GM18508 (cell line): ENCODE measurements at regions not wholly inside any gene's neighbourhood (a gene's known extent, or its start where the extent isn't known, plus 50 kb on each side); places are given as distances from the start of the nearest gene placed in this dataset.

Experiments used
- ATAC-seq: cut with Tn5 transposase; IDR thresholded peaks from one replicate; pipeline ENCODE4 v1.9.1; 2021; ENCODE audit warnings: moderate number of reproducible peaks; ENCODE audit not compliant: insufficient read depth, unreplicated experiment

GRCh38 chr17:53390575-53390974 is 432.2 kb upstream of the KIF2B start:
- ATAC-seq = no peak

- no peak for ATAC-seq
Observed at GRCh38 chr17:53387745-53388144, 435.0 kb upstream of the KIF2B start.

GRCh38 chr17:53353919-53354351 is 468.8 kb upstream of the KIF2B start:
- ATAC-seq = no peak

GRCh38 chr17:53344778-53345177 is 477.9 kb upstream of the KIF2B start:
- ATAC-seq = no peak

GRCh38 chr17:53336281-53336680 is 486.4 kb upstream of the KIF2B start:
- ATAC-seq = no peak

GRCh38 chr17:53335443-53335842 is 487.3 kb upstream of the KIF2B start:
- ATAC-seq = no peak

- no peak for ATAC-seq
Observed at GRCh38 chr17:53330756-53331155, 492.0 kb upstream of the KIF2B start.

- ATAC-seq = no peak
Observed at GRCh38 chr17:53321651-53322050, 501.1 kb upstream of the KIF2B start.

- no peak for ATAC-seq
Observed at GRCh38 chr17:53319947-53320346, 502.8 kb upstream of the KIF2B start.

- no peak for ATAC-seq
Observed at GRCh38 chr17:53316988-53317387, 505.7 kb upstream of the KIF2B start.

GRCh38 chr17:53316073-53316472 is 506.7 kb upstream of the KIF2B start:
- ATAC-seq = no peak

- ATAC-seq = no peak
Observed at GRCh38 chr17:53314521-53314920, 508.2 kb upstream of the KIF2B start.

- ATAC-seq = no peak
Observed at GRCh38 chr17:53313746-53314145, 509.0 kb upstream of the KIF2B start.

- ATAC-seq = no peak
Observed at GRCh38 chr17:53278466-53278865, 544.3 kb upstream of the KIF2B start.

GRCh38 chr17:53273126-53273525 is 549.6 kb upstream of the KIF2B start:
- ATAC-seq = no peak

- ATAC-seq = no peak
Observed at GRCh38 chr17:53270936-53271335, 551.8 kb upstream of the KIF2B start.

- no peak for ATAC-seq
Observed at GRCh38 chr17:53264730-53265129, 558.0 kb upstream of the KIF2B start.

GRCh38 chr17:53253956-53254597 is 568.6 kb upstream of the KIF2B start:
- no peak for ATAC-seq

- no peak for ATAC-seq
Observed at GRCh38 chr17:53249036-53249435, 573.7 kb upstream of the KIF2B start.

GRCh38 chr17:53234138-53234537 is 588.6 kb upstream of the KIF2B start:
- no peak for ATAC-seq

GRCh38 chr17:53227514-53227913 is 595.2 kb upstream of the KIF2B start:
- ATAC-seq = no peak

GRCh38 chr17:53227111-53227510 is 595.6 kb upstream of the KIF2B start:
- ATAC-seq = no peak

- ATAC-seq = no peak
Observed at GRCh38 chr17:53219821-53220220, 602.9 kb upstream of the KIF2B start.
